Mammary epithelial cell (primary cell): ENCODE measurements at regions not wholly inside any gene's neighbourhood (a gene's known extent, or its start where the extent isn't known, plus 50 kb on each side); places are given as distances from the start of the nearest gene placed in this dataset.

Experiments used
- CTCF ChIP-seq, 2 donors: IDR thresholded peaks in 1 of 2; conservative IDR thresholded peaks in 1 of 2; 2 replicates each; pipeline ENCODE4 v1.5.1; 2011 to 2012; ENCODE audit warnings: inconsistent platforms in 2 of 2, low read length in 2 of 2, mild to moderate bottlenecking in 2 of 2, control low read depth in 1 of 2, low read depth in 1 of 2; ENCODE audit not compliant: insufficient read depth in 1 of 2; ENCODE audit errors: extremely low read depth in 1 of 2
- EZH2 ChIP-seq: IDR thresholded peaks from 2 replicates; pipeline ENCODE4 v1.6.1; 2012; ENCODE audit warnings: low read length, inconsistent platforms, borderline replicate concordance

GRCh38 chr4:83709627-83710026 lies 173.7 kb downstream of the GPAT3 start:
- TF ChIP-seq CTCF (conservative IDR thresholded peaks at IDR 0.05 in 1 of 2, IDR thresholded peaks at IDR 0.05 in 1 of 2; ENCODE audit: extremely low read depth in 1 of 2, insufficient read depth in 1 of 2, low read depth in 1 of 2, low read length in 2 of 2): no peak
- no peak for TF ChIP-seq EZH2
